Muscle of leg (tissue), 3 donors: ENCODE measurements at regions not wholly inside any gene's neighbourhood (a gene's known extent, or its start where the extent isn't known, plus 50 kb on each side); places are given as distances from the start of the nearest gene placed in this dataset.
"Not testable (repeated sequence)": the region's sequence is repeated elsewhere in the genome, so short reads cannot be mapped to it uniquely, and the experiment has no call there.

ENCODE experiments used
- DNase-seq: peaks from one replicate; pipeline ENCODE4 v3.0.0; 2013
- H3K27ac ChIP-seq: one replicate; pipeline ENCODE4 v1.5.1; 2013; ENCODE audit warnings: mild to moderate bottlenecking, low read length, control low read depth
- H3K27me3 ChIP-seq: one replicate; pipeline ENCODE4 v1.6.1; 2013; ENCODE audit warnings: low read length; ENCODE audit not compliant: control insufficient read depth, insufficient read depth
- H3K36me3 ChIP-seq: one replicate; pipeline ENCODE4 v1.6.1; 2013; ENCODE audit warnings: low read length; ENCODE audit not compliant: control insufficient read depth, insufficient read depth
- H3K4me1 ChIP-seq: one replicate; pipeline ENCODE4 v1.6.1; 2013; ENCODE audit warnings: low read length; ENCODE audit not compliant: control insufficient read depth, insufficient read depth
- H3K4me3 ChIP-seq: one replicate; pipeline ENCODE4 v1.5.1; 2013; ENCODE audit warnings: low read length, control low read depth
- H3K9me3 ChIP-seq: replicated peaks from 2 replicates; pipeline ENCODE4 v1.6.1; 2013; ENCODE audit warnings: low read depth, low read length; ENCODE audit not compliant: control insufficient read depth
- WGBS: methylation state at CpG from one replicate; pipeline ENCODE4 v1.1.5; 2013; ENCODE audit warnings: missing lambda C conversion rate; ENCODE audit not compliant: insufficient coverage; 5-methylcytosine and 5-hydroxymethylcytosine counted together

- 73% methylated on average over 6 of the region's 7 CpGs for WGBS
- Histone ChIP-seq H3K27ac (no peak overlapping the region), H3K9me3 (no peaks in the 10 kb centered on the region), H3K4me1 (peaks cover 19% of the 10 kb centered on the region), H3K27me3 (no peaks in the 10 kb centered on the region), H3K4me3 (no peak overlapping the region), H3K36me3 (no peaks in the 10 kb centered on the region)
- no peak for DNase-seq
These were observed 115.4 kb upstream of the FOXN2 start for GRCh38 chr2:48199070-48199469.

- H3K4me1 ChIP-seq = peaks cover 23% of the 10 kb centered on the region
- no peaks in the 10 kb centered on the region for H3K9me3 ChIP-seq
- no peak for DNase-seq
- H3K27ac ChIP-seq = no peak overlapping the region
- WGBS = 100% methylated on average over 2 of the region's 4 CpGs
- no peaks in the 10 kb centered on the region for H3K27me3 ChIP-seq
- H3K36me3 ChIP-seq = no peaks in the 10 kb centered on the region
- H3K4me3 ChIP-seq = no peak overlapping the region
These were observed 113.7 kb upstream of the FOXN2 start for GRCh38 chr2:48200620-48201293.

- 80% methylated on average over 1 of the region's 2 CpGs for WGBS
- H3K4me3 ChIP-seq, DNase-seq, H3K36me3 ChIP-seq, H3K27ac ChIP-seq, H3K9me3 ChIP-seq, H3K27me3 ChIP-seq: not testable (repeated sequence)
- peaks cover 18% of the 10 kb centered on the region for H3K4me1 ChIP-seq
These were observed 113.0 kb upstream of the FOXN2 start for GRCh38 chr2:48201435-48201834.

GRCh38 chr2:48202863-48203642 is 111.4 kb upstream of the FOXN2 start:
- Histone ChIP-seq H3K4me1 (peaks cover 11% of the 10 kb centered on the region), H3K9me3 (no peaks in the 10 kb centered on the region), H3K27ac (no peak overlapping the region), H3K4me3 (no peak overlapping the region), H3K27me3 (no peaks in the 10 kb centered on the region), H3K36me3 (no peaks in the 10 kb centered on the region)
- WGBS = no CpG with 5 or more reads among the region's 5 CpGs
- DNase-seq = no peak

GRCh38 chr2:48203668-48204067 is 110.8 kb upstream of the FOXN2 start:
- Histone ChIP-seq H3K4me3 (no peak overlapping the region), H3K9me3 (no peaks in the 10 kb centered on the region), H3K27ac (no peak overlapping the region), H3K27me3 (no peaks in the 10 kb centered on the region), H3K4me1 (peaks cover 11% of the 10 kb centered on the region), H3K36me3 (no peaks in the 10 kb centered on the region)
- no peak for DNase-seq

- H3K27me3 ChIP-seq = no peaks in the 10 kb centered on the region
- H3K36me3 ChIP-seq = no peaks in the 10 kb centered on the region
- DNase-seq = no peak
- no peak overlapping the region for H3K27ac ChIP-seq
- no peaks in the 10 kb centered on the region for H3K9me3 ChIP-seq
- H3K4me3 ChIP-seq = no peak overlapping the region
- H3K4me1 ChIP-seq = peaks cover 10% of the 10 kb centered on the region
- 100% methylated on average over 1 of the region's 2 CpGs for WGBS
These were observed 109.7 kb upstream of the FOXN2 start for GRCh38 chr2:48204750-48205136.

GRCh38 chr2:48205137-48205798 is 109.2 kb upstream of the FOXN2 start:
- no peak overlapping the region for H3K4me3 ChIP-seq
- DNase-seq = peak; percentile 41

GRCh38 chr2:48206056-48206656 is 108.3 kb upstream of the FOXN2 start:
- H3K27me3 ChIP-seq, DNase-seq, H3K36me3 ChIP-seq, H3K4me3 ChIP-seq, H3K9me3 ChIP-seq, H3K4me1 ChIP-seq, H3K27ac ChIP-seq: not testable (repeated sequence)
- 94% methylated on average over 4 of the region's 13 CpGs for WGBS

More at GRCh38 chr2:48205137-48205798, 109.2 kb upstream of the FOXN2 start:
- 64% methylated on average over 3 of the region's 7 CpGs for WGBS
- H3K9me3 ChIP-seq = no peaks in the 10 kb centered on the region
- H3K27ac ChIP-seq = no peak overlapping the region
- no peaks in the 10 kb centered on the region for H3K27me3 ChIP-seq
- no peaks in the 10 kb centered on the region for H3K36me3 ChIP-seq
- H3K4me1 ChIP-seq = peaks cover 10% of the 10 kb centered on the region

GRCh38 chr2:48207201-48207641 is 107.3 kb upstream of the FOXN2 start:
- H3K9me3 ChIP-seq = no peaks in the 10 kb centered on the region
- H3K4me3 ChIP-seq = no peak overlapping the region
- H3K4me1 ChIP-seq = peaks cover 10% of the 10 kb centered on the region
- no peaks in the 10 kb centered on the region for H3K27me3 ChIP-seq
- no peak for DNase-seq
- 100% methylated on average over 1 of the region's 5 CpGs for WGBS
- H3K36me3 ChIP-seq = no peaks in the 10 kb centered on the region
- H3K27ac ChIP-seq = no peak overlapping the region

GRCh38 chr2:48207851-48208250 is 106.6 kb upstream of the FOXN2 start:
- Histone ChIP-seq H3K36me3 (no peaks in the 10 kb centered on the region), H3K27me3 (no peaks in the 10 kb centered on the region), H3K4me3 (no peak overlapping the region), H3K27ac (no peak overlapping the region), H3K9me3 (no peaks in the 10 kb centered on the region), H3K4me1 (peaks cover 10% of the 10 kb centered on the region)
- no CpG with 5 or more reads among the region's 3 CpGs for WGBS
- DNase-seq = no peak
